ENCODE measurements at regions not wholly inside any gene's neighbourhood (a gene's known extent, or its start where the extent isn't known, plus 50 kb on each side); places are given as distances from the start of the nearest gene placed in this dataset.

- Histone ChIP-seq H3K4me3 (ENCODE audit: low read depth in 1 of 3, low read length in 3 of 3) (no peak overlapping the region), H3K4me1 (ENCODE audit: control insufficient read depth in 4 of 4, insufficient read depth in 4 of 4, low read length in 3 of 4) (no peaks in the 10 kb centered on the region), H3K27me3 (ENCODE audit: control insufficient read depth in 4 of 4, insufficient read depth in 4 of 4, low read length in 3 of 4) (peaks cover 0 to 7% (median 0%) of the 10 kb centered on the region in 4 donors), H3K9ac (ENCODE audit: low read depth in 1 of 2, low read length in 2 of 2) (no peak overlapping the region), H3K9me3 (ENCODE audit: control insufficient read depth in 4 of 4, low read length in 3 of 4) (no peaks in the 10 kb centered on the region), H3K27ac (ENCODE audit: low read depth in 1 of 2, low read length in 2 of 2) (no peak overlapping the region), H3K36me3 (ENCODE audit: control insufficient read depth in 4 of 4, insufficient read depth in 3 of 4, low read depth in 1 of 4, low read length in 3 of 4) (no peaks in the 10 kb centered on the region)
- 64% methylated on average over 5 of the region's 5 CpGs for WGBS
- TF ChIP-seq HNF4A (conservative IDR thresholded peaks at IDR 0.05) (no peak), CTCF (IDR thresholded peaks at IDR 0.05; ENCODE audit: low read depth, low read length, missing input control) (no peak), FOXA2 (IDR thresholded peaks at IDR 0.05) (no peak), HNF4G (IDR thresholded peaks at IDR 0.05) (no peak), SP1 (IDR thresholded peaks at IDR 0.05) (no peak), EGR1 (IDR thresholded peaks at IDR 0.05; ENCODE audit: low read depth in 2 of 2) (no peak), RAD21 (IDR thresholded peaks at IDR 0.05) (no peak), TAF1 (conservative IDR thresholded peaks at IDR 0.05) (no peak), FOXA1 (IDR thresholded peaks at IDR 0.05) (no peak)
- TF ChIP-seq, protein P1, sequence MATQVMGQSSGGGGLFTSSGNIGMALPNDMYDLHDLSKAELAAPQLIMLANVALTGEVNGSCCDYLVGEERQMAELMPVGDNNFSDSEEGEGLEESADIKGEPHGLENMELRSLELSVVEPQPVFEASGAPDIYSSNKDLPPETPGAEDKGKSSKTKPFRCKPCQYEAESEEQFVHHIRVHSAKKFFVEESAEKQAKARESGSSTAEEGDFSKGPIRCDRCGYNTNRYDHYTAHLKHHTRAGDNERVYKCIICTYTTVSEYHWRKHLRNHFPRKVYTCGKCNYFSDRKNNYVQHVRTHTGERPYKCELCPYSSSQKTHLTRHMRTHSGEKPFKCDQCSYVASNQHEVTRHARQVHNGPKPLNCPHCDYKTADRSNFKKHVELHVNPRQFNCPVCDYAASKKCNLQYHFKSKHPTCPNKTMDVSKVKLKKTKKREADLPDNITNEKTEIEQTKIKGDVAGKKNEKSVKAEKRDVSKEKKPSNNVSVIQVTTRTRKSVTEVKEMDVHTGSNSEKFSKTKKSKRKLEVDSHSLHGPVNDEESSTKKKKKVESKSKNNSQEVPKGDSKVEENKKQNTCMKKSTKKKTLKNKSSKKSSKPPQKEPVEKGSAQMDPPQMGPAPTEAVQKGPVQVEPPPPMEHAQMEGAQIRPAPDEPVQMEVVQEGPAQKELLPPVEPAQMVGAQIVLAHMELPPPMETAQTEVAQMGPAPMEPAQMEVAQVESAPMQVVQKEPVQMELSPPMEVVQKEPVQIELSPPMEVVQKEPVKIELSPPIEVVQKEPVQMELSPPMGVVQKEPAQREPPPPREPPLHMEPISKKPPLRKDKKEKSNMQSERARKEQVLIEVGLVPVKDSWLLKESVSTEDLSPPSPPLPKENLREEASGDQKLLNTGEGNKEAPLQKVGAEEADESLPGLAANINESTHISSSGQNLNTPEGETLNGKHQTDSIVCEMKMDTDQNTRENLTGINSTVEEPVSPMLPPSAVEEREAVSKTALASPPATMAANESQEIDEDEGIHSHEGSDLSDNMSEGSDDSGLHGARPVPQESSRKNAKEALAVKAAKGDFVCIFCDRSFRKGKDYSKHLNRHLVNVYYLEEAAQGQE (IDR thresholded peaks at IDR 0.05), result no peak
- TF ChIP-seq, protein P2, sequence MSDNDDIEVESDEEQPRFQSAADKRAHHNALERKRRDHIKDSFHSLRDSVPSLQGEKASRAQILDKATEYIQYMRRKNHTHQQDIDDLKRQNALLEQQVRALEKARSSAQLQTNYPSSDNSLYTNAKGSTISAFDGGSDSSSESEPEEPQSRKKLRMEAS (IDR thresholded peaks at IDR 0.05), result no peak
- DNase-seq (ENCODE audit: low spot score), result no peak
Measured at GRCh38 chr7:114008696-114009095, 89.9 kb upstream of the PPP1R3A start.

DNA sequence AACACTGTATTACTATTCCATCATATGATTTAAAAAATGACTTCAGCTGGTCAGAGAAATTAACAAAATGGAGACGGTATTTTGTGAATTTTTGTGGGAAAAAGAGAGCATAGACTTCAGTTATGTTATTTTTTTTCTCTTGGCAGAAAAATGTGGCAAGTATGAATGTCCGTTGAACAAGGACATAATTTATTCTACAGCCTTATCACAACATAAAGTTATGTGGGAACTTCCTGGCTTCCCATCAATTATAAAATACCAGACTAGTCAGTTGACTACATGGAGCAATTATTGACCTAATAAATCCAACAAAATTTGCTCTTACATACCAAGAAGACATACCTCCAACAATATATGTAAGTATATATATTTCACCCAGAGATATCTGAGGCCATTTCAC is 88.6 kb upstream of the PPP1R3A start:
- WGBS, result 55% methylated on average over 2 of the region's 2 CpGs
- no peak for DNase-seq (ENCODE audit: low spot score)
- no peaks in the 10 kb centered on the region for H3K36me3 ChIP-seq (ENCODE audit: control insufficient read depth in 4 of 4, insufficient read depth in 3 of 4, low read depth in 1 of 4, low read length in 3 of 4)

More for the DNA sequence above, 88.6 kb upstream of the PPP1R3A start:
- no peak for TF ChIP-seq RAD21 (IDR thresholded peaks at IDR 0.05)
- TF ChIP-seq HNF4G (IDR thresholded peaks at IDR 0.05), result no peak
- TF ChIP-seq, protein P2 (IDR thresholded peaks at IDR 0.05), result no peak
- no peak for TF ChIP-seq HNF4A (conservative IDR thresholded peaks at IDR 0.05)
- no peak for TF ChIP-seq RXRA (IDR thresholded peaks at IDR 0.05)
- TF ChIP-seq TAF1 (conservative IDR thresholded peaks at IDR 0.05), result no peak
- no peak for TF ChIP-seq ATF3 (IDR thresholded peaks at IDR 0.05)
- no peak for TF ChIP-seq FOXA2 (IDR thresholded peaks at IDR 0.05)
- TF ChIP-seq FOXA1 (IDR thresholded peaks at IDR 0.05), result no peak
- TF ChIP-seq CTCF (IDR thresholded peaks at IDR 0.05; ENCODE audit: low read depth, low read length, missing input control), result no peak
- no peak for TF ChIP-seq GABPA (IDR thresholded peaks at IDR 0.05 in 1 of 2, conservative IDR thresholded peaks at IDR 0.05 in 1 of 2)
- no peak for TF ChIP-seq YY1 (IDR thresholded peaks at IDR 0.05)
- TF ChIP-seq NR2F2 (IDR thresholded peaks at IDR 0.05), result no peak
- TF ChIP-seq, protein P1 (IDR thresholded peaks at IDR 0.05), result no peak
- no peak for TF ChIP-seq EGR1 (IDR thresholded peaks at IDR 0.05; ENCODE audit: low read depth in 2 of 2)
- TF ChIP-seq SP1 (IDR thresholded peaks at IDR 0.05), result no peak
- TF ChIP-seq, protein P3, sequence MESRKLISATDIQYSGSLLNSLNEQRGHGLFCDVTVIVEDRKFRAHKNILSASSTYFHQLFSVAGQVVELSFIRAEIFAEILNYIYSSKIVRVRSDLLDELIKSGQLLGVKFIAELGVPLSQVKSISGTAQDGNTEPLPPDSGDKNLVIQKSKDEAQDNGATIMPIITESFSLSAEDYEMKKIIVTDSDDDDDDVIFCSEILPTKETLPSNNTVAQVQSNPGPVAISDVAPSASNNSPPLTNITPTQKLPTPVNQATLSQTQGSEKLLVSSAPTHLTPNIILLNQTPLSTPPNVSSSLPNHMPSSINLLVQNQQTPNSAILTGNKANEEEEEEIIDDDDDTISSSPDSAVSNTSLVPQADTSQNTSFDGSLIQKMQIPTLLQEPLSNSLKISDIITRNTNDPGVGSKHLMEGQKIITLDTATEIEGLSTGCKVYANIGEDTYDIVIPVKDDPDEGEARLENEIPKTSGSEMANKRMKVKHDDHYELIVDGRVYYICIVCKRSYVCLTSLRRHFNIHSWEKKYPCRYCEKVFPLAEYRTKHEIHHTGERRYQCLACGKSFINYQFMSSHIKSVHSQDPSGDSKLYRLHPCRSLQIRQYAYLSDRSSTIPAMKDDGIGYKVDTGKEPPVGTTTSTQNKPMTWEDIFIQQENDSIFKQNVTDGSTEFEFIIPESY (IDR thresholded peaks at IDR 0.05), result no peak
- Histone ChIP-seq H3K27ac (ENCODE audit: low read depth in 1 of 2, low read length in 2 of 2) (no peak overlapping the region), H3K9ac (ENCODE audit: low read depth in 1 of 2, low read length in 2 of 2) (no peak overlapping the region), H3K9me3 (ENCODE audit: control insufficient read depth in 4 of 4, low read length in 3 of 4) (no peaks in the 10 kb centered on the region), H3K4me1 (ENCODE audit: control insufficient read depth in 4 of 4, insufficient read depth in 4 of 4, low read length in 3 of 4) (no peaks in the 10 kb centered on the region), H3K4me3 (ENCODE audit: low read depth in 1 of 3, low read length in 3 of 3) (no peak overlapping the region), H3K27me3 (ENCODE audit: control insufficient read depth in 4 of 4, insufficient read depth in 4 of 4, low read length in 3 of 4) (peaks cover 0 to 7% (median 0%) of the 10 kb centered on the region in 4 donors)

Data from liver (tissue), 8 donors.